HG02623 (cell line): ENCODE measurements at regions not wholly inside any gene's neighbourhood (a gene's known extent, or its start where the extent isn't known, plus 50 kb on each side); places are given as distances from the start of the nearest gene placed in this dataset.
A peak's percentile ranks its signal among the peaks of the same experiment; 100 is the strongest.
"Not testable (repeated sequence)": the region's sequence is repeated elsewhere in the genome, so short reads cannot be mapped to it uniquely, and the experiment has no call there.

Experiments
- ATAC-seq: cut with Tn5 transposase; IDR thresholded peaks from one replicate; pipeline ENCODE4 v1.9.1; 2021; ENCODE audit warnings: moderate library complexity; ENCODE audit not compliant: unreplicated experiment

DNA sequence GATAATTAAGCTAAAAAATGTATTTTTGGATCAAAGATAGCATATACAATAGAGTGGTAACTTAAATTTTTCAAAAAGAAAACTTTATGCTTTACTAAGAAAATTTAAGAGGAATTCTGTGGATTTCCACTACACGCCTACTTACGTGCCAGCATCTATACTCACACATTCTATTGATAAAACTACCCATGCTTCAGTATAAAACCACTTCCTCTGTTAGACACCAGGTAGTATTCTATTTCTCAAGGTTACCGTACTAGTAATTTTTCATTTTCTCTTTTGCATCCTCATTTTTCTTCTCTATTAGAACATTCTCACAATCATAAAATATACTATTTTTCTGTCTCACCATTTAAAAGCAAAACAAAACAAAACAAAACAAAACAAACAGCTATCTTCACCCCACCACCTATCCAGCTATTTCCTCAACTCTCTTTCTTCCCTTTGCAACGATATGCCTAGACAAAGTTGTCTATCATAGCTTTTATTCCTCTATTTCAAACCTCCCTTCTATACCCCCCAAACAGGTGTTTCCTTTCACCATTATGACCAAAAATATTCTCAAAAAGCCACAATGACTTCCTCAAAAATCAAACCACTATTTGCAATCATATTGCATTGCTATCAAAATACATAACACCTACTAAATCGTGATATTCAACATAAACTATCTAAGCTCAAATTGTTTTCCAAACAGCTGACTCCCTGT lies 1652.0 kb downstream of the MRPL39 start:
- no peak for ATAC-seq

DNA sequence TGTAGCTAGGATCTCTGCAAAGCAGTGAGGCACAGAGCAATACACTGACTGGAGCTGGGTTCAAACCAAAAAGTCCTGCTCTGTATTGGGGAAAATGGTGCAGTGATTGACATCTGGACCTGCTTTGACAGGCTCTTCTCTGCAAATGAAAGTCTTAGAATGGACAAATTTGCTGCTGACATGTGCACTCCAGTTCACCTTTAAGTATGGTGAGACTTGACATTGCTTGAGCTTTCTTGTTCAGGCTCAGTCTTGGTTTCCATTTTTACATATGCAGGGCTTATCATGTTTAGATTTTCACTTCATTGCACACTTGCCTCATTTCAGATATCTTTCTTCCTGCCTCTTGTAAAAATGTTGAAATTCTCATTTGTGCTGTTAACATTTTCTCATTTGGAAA lies 1655.0 kb downstream of the MRPL39 start:
- ATAC-seq: no peak

DNA sequence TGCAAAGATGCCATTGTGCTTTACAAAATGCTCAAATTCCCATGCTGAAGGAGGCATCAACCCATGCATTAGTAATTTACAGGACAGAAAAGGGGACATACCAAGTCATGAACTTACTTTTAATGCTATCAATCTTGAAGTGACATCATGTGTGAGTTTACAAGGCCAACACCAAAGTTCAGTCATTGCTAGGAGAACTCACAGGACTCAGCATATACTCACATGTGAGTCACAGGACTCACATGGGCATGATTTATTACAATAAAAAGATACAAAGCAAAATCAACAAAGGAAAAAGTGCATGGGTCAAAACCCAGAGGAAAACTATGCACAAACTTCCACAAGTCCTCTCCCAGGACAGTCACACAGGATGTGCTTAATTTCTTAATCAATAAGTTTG lies 1656.0 kb downstream of the MRPL39 start:
- no peak for ATAC-seq

DNA sequence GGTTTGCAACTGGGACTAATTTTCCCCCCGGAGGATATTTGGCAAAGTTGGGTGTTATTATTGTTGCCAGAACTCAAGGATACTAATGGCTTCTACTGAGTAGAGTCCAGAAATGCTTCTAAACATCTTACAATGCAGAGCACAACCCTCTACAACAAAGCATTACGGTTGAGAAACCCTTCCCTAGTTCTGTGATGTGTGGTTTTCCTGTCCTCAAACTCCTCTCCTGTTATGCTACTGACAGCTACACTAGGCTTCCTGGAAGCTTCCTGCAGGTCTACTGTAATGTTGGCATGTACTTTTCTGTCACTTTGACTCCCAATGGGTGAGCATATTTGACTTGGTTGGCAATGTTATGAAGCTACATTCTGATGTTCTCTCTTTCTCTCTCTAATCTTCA lies 1656.9 kb downstream of the MRPL39 start:
- ATAC-seq: no peak

DNA sequence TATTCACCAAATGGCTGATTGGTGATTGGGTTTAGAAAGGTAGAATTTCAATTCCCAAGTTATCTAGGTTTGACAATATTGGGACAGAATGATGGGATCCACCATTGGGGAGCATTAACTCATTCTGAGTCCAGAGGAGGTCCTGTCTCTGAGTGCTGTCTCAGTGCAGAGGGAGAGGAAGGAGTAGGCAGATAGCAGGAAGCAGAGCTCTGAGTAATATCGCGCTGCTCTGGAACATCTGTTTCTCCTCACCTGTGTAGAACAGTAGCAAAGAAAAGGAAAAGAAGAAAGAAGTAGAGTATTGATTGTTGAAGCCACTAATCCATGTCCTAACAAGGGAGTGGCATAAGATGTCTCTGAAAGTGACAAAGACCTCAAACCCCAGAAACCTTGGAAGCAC lies 1657.8 kb downstream of the MRPL39 start:
- no peak for ATAC-seq

DNA sequence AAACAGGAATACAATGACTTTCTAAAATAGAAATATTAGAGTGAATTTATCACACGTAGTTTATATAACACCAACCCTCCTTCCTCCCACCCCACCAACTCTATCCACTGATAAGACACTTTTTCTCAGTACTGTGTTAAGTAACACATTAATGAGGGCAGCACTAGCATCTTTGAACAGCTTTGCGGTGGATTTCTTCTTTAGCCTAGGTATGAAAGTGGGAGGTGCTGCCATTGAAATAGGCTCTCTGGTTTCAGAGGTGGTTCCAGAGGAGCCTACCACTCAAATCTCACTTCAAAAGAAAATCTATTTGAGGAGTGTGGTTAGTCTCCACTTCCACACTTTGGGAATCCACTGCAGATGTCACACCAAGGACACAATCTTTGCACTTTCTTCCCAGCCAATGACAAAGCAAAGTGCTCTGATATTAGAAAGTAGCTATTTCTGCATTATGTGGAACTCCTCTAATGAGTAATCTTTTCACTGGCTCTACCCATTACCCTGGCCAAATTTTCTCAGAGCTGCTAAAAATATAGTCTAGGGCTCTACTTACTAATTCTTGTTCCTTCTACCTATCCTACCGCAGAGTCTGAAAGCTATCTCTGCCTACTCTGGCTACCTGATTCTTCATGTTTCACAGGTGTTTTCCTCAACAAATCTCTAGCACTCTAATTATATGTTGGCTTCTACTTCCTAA lies 1667.8 kb downstream of the MRPL39 start:
- no peak for ATAC-seq

DNA sequence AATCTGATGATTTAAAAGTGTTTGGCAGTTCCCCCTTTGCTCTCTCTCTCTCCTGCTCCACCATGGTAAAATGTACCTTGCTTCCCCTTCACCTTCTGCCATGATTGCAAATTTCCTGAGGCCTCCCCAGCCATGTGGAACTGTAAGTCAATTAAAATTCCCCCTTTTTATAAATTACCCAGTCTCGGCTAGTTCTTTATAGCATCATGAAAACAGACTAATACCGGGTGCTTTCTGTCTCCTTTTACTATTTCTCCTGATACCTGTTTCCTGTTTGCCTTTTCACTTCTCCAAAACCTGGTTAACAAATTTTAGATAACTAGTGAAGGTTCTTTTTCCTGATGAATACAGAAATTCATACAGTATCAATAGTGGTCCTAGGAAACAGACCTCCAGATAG lies 1670.3 kb downstream of the MRPL39 start:
- no peak for ATAC-seq

DNA sequence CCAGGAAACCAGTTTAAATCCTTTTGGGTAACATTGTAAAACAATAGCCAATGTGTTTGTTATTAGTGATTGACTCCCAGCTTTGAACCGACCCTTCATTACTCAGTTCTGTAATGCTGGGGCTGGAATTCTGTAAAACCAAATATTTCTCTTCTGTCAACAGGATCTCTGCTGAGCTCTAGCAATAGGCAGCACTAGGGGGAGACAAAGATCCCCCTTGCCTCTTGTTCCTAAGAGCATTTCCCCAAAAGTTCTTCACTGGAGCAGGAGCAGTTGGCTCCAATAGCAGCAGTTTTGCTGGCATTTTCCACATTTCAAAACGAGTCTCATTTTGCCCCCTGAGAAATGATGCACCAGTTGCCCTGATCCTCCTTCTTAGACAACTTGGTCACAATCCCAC lies 1671.1 kb downstream of the MRPL39 start:
- ATAC-seq: no peak

DNA sequence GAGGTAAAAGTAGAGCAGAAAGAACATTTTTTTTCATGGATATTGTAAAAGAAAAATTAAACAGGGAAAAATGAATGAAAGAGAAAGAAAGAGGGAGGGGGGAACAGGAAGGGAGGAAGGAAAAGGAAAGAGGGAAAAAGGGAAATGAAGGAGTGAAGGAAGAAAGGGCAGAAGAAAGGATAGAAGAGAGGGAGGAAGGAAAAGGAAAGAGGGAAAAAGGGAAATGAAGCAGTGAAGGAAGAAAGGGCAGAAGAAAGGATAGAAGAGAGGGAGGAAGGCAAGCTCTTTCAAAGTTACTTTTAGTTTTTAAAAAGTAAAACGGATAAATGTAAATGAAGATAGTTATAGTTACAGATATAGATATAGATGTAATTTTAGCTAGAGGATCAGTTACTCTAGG lies 1676.7 kb downstream of the MRPL39 start:
- no peak for ATAC-seq

DNA sequence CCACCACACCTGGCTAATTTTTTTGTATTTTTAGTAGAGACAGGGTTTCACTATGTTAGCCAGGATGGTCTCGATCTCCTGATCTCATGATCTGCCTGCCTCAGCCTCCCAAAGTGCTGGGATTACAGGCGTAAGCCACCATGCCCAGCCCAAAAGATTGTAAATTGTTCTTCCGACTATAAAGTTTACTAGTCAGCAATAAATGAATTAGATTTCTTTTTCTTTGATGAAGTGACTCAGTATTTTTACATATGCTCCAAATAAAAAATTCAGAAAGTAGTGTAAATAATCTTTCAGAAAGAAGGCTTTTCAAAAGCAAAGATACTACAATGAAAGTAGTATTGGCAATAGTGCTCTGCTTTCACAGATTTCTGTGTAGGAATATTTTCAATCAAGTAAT lies 1680.9 kb downstream of the MRPL39 start:
- not testable (repeated sequence) for ATAC-seq

DNA sequence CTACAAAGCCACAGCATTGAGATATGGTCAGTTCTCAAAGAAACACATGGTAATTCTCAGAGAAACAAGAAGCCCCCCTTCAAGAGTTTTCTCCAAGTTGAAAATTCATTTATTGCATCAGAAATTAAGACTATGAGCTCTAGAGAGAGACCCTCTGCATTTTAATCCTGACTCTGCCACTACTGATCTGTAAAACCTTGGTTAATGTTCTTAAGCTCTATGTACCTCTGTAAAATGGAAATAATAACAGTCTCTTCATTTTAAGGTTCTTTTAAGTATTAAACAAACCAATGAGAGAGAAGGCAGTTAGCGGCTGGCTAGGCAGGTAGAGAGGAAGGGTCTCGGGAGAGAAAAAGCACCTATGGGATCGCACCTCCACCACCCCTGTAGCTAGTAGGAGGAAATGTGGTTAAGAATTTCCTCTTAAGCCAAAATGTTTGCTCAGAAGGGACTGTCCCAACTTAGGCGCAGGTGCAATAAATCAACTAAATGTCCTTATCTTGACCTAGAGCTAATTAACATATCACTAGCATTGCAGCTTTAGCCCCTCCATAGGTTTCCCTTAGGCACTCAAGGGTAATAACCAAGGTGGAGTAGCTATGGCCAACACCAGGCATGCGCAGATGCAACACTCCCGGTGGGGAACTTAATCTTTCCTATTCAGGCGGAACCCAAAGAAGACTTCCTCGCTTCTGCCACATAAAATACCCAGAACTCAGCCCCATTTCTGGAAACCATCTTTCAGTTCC lies 1685.4 kb downstream of the MRPL39 start:
- no peak for ATAC-seq

DNA sequence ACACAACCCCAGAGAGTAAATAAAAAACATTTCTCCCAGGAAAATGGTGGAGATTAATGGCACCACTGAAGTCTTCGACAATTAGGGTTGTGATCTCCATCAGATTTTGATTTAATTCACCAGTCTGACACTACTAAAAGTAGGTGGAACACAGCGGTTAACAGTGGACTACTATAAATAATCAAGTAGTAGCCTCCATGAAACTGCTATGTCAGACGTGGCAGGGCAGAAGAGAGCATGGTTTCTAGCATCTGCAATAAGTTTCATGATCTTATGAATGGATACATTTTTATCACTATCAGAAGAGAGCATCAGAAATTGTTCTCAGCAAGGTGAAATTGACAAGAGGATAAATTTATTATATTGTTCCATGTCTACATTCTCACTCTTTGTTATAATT lies 1706.6 kb downstream of the MRPL39 start:
- no peak for ATAC-seq

DNA sequence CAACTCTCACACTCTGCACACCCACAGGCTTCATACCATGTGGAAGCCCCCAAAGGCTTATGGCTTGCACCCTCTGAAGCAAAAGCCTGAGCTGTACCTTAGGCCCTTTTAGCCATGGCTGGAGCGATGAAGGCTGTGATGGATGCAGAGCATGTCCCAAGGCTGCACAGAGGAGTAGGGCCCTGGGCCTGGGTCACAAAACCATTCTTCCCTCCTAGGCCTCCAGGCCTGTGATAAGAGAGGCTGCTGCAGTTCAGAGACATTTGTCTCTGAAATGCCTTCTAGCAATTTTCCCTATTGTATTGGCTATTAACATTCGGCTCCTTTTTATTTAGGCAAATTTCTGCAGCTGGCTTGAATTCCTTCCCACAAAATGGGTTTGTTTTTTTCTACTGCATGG lies 1707.7 kb downstream of the MRPL39 start:
- ATAC-seq: no peak

DNA sequence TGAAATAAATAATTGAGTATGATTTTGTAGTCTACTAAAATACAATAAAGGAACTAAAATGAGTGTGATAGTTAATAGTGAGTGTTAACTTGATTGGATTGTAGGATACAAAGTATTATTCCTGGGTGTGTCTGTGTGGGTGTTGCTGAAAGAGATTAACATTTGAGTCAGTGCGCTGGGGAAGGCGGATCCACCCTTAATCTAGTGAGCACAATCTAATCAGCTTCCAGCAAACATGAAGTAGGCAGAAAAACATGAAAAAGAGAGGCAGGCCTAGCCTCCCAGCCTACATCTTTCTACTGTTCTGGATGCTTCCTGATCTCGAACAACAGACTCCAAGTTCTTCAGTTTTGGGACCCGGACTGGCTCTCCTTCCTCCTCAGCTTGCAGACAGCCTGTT lies 1716.6 kb downstream of the MRPL39 start:
- ATAC-seq: no peak

DNA sequence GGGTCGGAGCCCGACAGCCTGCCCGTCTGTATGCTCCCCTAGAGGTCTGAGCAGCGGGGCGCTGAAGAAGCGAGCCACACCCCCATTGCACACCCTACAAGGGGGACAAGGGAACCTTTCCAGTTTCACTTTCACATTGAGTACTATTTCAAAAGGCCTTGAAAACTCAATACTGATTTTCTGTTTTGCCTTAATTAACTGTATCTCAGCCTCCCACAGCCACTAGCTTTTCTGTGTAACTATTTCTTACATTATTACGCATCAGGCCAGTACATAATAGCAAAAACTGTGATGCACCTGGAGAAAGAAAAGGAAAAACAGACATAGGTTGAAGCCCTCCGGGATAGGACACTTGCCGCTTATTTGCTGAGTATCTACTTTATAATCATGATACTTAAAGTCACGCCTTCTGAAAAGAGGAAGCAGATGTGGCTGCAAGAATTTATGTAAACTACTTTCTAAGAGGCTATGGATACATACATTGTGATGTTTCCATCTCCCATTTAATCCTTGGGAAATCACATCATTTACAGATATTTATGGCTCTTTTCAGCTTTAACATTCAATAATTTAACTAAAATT lies 1719.5 kb downstream of the MRPL39 start:
- ATAC-seq: peak; percentile 84

DNA sequence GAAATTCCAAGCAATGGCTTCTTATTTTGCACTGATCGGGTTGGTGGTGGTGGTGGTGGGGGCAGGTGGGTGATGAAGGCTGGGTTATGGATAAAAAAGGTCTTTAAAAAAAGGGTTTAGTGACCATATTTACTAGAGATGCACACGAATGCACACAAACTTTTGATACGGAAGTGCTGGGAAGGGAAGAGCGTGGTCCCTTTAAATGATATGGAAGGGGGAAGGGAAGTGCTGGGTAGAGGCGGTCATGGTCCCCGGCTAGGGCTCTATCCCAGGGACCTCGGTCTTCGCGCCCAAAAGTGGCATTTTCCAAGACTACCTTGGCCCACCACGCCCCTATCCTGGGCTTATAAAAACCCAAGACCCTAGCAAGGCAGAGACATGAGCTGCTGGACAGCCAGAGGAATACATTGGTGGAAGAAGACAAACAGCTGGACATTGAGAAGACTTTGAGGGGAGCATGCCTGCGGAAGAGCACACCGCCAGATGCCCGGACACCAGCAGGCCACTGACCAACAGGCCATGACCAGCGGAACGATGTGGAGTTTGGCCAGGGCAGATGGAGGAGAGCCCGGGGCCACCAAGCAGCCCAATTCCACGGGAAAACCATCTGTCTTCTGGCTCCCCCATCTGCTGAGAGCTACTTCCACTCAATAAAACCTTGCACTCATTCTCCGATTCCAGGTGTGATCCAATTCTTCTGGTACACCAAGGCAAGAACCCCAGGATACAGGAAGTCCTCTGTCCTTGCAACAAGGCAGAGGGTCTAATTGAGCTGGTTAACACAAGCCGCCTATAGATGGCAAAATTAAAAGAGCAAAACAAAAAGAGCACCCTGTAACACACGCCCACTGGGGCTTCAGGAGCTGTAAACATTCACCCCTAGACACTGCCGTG lies 1720.2 kb downstream of the MRPL39 start:
- ATAC-seq: no peak

DNA sequence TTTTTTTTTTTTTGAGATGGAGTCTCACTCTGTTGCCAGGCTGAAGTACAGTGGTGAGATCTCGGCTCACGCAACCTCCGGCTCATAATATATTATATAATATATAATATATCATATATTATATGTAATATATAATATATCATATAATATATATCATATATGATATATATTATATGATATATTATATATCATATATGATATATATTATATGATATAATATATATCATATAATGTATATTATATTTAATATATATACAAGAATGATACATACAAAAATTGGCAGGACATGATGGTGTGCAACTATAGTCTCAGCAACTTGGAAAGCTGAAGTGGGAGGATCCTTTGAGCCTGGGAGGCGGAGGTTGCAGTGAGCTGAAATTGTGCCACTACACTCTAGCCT lies 1725.5 kb downstream of the MRPL39 start:
- ATAC-seq: no peak

DNA sequence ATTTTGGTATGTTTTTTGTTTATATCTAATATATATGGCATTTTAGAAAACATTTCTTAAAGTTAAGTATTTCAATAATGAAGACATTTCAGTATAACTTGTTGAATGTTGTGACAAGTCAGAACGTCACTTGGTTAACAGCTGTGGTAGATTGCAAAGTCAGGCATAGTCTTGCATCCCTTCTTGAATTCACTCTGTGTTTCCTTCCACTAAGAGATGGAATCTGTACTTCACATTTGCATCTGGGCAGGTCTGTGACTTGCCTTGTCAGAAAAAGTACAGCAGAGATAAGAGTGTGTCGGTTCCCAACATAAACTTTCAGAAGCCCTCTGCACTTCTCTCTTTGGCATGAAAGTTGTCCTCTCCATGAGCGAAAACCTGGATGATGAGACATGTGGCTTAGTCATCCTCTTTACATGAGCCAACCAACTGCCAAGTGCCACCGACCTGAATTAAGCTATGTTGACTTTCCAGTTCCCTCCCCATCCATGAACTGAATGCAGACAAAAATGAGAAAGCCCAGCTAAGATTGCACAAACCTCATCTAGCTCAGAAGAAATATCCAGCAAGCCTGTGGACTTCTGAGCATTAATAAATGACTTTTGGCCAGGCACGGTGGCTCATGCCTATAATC lies 1730.2 kb downstream of the MRPL39 start:
- no peak for ATAC-seq

DNA sequence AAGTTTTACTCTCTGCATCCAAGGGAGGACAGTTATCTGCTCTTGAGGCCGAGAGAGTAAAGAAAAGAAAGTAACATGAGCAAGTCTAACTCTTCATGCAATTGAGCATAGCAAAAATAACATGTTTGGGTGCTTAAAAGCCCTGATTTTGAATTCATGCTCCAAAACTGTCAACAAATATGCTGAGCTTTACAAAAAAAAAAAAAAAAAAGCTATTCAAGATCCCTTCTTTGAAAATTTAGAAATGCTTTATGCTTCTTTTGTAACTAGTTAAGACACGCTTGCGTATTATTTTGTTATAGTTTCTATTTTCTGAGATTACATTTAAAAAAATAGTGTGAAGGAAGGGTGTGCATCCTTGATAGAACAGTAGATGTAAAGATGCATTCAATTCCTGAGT lies 1733.0 kb downstream of the MRPL39 start:
- ATAC-seq: no peak

DNA sequence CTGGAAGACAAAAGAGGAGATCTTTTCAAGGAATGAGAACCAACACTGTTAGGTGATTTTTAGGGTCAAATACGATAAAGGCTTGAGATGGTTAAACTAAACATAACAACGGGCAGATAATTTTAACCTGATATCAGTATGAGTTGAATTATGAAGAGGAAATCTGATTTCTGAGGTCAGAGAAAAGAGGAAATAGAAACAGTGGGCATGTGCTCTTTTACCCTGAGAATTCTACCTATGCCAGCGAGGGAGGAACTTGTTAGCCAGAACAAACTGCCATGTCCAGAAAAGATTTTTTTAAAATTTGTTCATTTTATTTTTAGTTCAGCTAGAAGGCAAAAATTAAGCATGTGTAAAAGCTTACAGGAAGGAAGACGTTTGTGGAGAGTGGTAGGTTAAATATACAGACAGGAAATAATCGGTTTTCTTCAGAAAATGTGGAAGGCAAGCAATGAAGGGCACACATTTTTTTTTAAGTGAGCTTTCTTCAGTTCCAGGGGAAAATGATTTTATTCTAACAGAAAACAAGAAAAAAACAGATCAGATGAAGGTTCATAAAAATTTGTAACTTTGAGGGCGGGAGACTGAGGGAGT lies 1745.3 kb downstream of the MRPL39 start:
- no peak for ATAC-seq
